ENCODE measurements at regions not wholly inside any gene's neighbourhood (a gene's known extent, or its start where the extent isn't known, plus 50 kb on each side); places are given as distances from the start of the nearest gene placed in this dataset.
A peak's percentile ranks its signal among the peaks of the same experiment; 100 is the strongest.

DNA sequence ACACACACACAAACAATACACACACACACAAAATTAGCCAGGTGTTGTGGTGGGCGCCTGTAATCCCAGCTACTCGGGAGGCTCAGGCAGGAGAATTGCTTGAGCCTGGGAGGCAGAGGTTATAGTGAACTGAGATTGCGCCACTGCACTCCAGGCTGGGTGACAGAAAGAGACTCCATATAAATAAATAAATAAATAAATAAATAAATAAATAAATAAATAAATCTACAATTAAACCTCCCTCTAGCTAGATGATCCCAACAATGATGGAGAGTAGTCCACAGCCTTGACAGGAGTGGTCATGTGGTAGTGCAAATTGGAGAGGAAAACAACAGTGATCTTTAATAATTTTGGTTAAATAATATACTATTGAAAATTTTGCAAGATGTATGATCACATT is 1739.0 kb upstream of the C9orf72 start:
- Histone ChIP-seq H3K4me2 (ENCODE audit: low read length) (no peak overlapping the region), H3K79me2 (ENCODE audit: low read length) (no peaks in the 10 kb centered on the region), H3K36me3 (replicated peaks; ENCODE audit: low read depth, low read length) (no peaks in the 10 kb centered on the region), H3K4me3 (ENCODE audit: low read length) (no peak overlapping the region), H4K20me1 (ENCODE audit: insufficient read depth, low read length) (no peaks in the 10 kb centered on the region), H3K27ac (ENCODE audit: low read length) (no peak overlapping the region), H3K4me1 (ENCODE audit: low read length) (no peaks in the 10 kb centered on the region), H3K9me3 (ENCODE audit: insufficient read depth, low read length) (no peaks in the 10 kb centered on the region), H3K9ac (ENCODE audit: low read length) (no peak overlapping the region), H2AFZ (ENCODE audit: low read depth, low read length) (no peak overlapping the region), H3K27me3 (ENCODE audit: low read depth, low read length) (no peaks in the 10 kb centered on the region)
- TF ChIP-seq, protein P1, sequence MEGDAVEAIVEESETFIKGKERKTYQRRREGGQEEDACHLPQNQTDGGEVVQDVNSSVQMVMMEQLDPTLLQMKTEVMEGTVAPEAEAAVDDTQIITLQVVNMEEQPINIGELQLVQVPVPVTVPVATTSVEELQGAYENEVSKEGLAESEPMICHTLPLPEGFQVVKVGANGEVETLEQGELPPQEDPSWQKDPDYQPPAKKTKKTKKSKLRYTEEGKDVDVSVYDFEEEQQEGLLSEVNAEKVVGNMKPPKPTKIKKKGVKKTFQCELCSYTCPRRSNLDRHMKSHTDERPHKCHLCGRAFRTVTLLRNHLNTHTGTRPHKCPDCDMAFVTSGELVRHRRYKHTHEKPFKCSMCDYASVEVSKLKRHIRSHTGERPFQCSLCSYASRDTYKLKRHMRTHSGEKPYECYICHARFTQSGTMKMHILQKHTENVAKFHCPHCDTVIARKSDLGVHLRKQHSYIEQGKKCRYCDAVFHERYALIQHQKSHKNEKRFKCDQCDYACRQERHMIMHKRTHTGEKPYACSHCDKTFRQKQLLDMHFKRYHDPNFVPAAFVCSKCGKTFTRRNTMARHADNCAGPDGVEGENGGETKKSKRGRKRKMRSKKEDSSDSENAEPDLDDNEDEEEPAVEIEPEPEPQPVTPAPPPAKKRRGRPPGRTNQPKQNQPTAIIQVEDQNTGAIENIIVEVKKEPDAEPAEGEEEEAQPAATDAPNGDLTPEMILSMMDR (IDR thresholded peaks at IDR 0.05; ENCODE audit: low read depth, low read length), result no peak
- TF ChIP-seq EZH2phosphoT487 (IDR thresholded peaks at IDR 0.05; ENCODE audit: low read depth), result no peak

DNA sequence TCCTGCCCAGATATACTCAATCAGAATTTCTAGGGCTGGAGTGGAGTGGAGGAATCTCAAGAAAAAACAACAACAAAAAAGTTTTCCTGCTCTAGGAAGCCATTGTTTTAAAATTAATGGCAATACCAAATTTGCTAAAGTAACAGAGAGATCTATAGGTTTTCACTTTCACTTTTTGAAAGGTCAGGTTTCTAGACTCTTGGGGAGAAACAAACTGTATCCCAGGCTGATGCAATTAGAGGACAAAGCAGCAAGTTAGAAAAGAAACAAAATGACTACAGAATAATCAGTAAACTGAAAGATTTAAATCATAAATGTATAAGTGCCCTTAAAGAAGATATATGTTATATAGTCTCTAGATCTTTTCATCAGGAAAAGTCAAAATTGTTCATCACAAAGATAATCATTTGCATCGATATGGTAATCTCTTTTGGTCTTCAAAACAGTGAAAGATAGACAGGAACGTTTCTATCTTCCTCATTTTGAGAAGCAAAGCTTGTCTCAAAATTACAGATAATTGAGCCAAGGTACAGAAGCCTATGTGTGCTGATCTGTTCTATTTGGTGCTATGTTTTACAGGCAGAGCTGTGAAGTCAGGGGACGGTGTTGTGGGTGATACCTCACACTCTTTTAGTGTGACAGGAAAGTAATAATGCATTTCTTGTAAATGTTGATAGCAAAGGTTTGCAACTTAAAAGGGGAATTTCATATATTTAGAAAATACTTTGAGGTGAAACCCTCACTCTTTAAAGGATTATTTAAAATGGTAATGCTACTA is 1746.6 kb upstream of the C9orf72 start:
- H3K27me3 ChIP-seq (ENCODE audit: low read depth, low read length), result no peaks in the 10 kb centered on the region
- H3K4me1 ChIP-seq (ENCODE audit: low read length), result peaks cover 27% of the 10 kb centered on the region
- H3K36me3 ChIP-seq (replicated peaks; ENCODE audit: low read depth, low read length), result no peaks in the 10 kb centered on the region
- no peaks in the 10 kb centered on the region for H4K20me1 ChIP-seq (ENCODE audit: insufficient read depth, low read length)
- H3K27ac ChIP-seq (ENCODE audit: low read length), result peak overlapping the region; percentile 52
- no peaks in the 10 kb centered on the region for H3K9me3 ChIP-seq (ENCODE audit: insufficient read depth, low read length)
- H3K4me2 ChIP-seq (ENCODE audit: low read length), result peak overlapping the region; percentile 53
- peak overlapping the region; percentile 2; the same call in 1 of the 2 replicates for H3K9ac ChIP-seq (ENCODE audit: low read length)
- TF ChIP-seq, protein P1 (IDR thresholded peaks at IDR 0.05; ENCODE audit: low read depth, low read length), result no peak
- H3K79me2 ChIP-seq (ENCODE audit: low read length), result no peaks in the 10 kb centered on the region
- peak overlapping the region; percentile 78 for H2AFZ ChIP-seq (ENCODE audit: low read depth, low read length)
- H3K4me3 ChIP-seq (ENCODE audit: low read length), result peak overlapping the region; percentile 44

GRCh38 chr9:29322240-29322639 is 1749.0 kb upstream of the C9orf72 start:
- no peaks in the 10 kb centered on the region for H3K27me3 ChIP-seq (ENCODE audit: low read depth, low read length)
- no peak overlapping the region for H3K9ac ChIP-seq (ENCODE audit: low read length)
- H3K4me2 ChIP-seq (ENCODE audit: low read length), result 0 out of 2 replicates have a peak overlapping the region, but pooled peaks have one; percentile 21
- no peak overlapping the region for H3K4me3 ChIP-seq (ENCODE audit: low read length)
- H3K4me1 ChIP-seq (ENCODE audit: low read length), result peaks cover 27% of the 10 kb centered on the region
- no peaks in the 10 kb centered on the region for H3K79me2 ChIP-seq (ENCODE audit: low read length)
- H3K36me3 ChIP-seq (replicated peaks; ENCODE audit: low read depth, low read length), result no peaks in the 10 kb centered on the region
- no peaks in the 10 kb centered on the region for H4K20me1 ChIP-seq (ENCODE audit: insufficient read depth, low read length)
- H3K9me3 ChIP-seq (ENCODE audit: insufficient read depth, low read length), result no peaks in the 10 kb centered on the region
- peak overlapping the region; percentile 18; the same call in 1 of the 2 replicates for H3K27ac ChIP-seq (ENCODE audit: low read length)
- peak overlapping the region; percentile 39; the same call in 1 of the 2 replicates for H2AFZ ChIP-seq (ENCODE audit: low read depth, low read length)
- TF ChIP-seq EZH2phosphoT487 (IDR thresholded peaks at IDR 0.05; ENCODE audit: low read depth), result no peak
- TF ChIP-seq, protein P1 (IDR thresholded peaks at IDR 0.05; ENCODE audit: low read depth, low read length), result no peak

DNA sequence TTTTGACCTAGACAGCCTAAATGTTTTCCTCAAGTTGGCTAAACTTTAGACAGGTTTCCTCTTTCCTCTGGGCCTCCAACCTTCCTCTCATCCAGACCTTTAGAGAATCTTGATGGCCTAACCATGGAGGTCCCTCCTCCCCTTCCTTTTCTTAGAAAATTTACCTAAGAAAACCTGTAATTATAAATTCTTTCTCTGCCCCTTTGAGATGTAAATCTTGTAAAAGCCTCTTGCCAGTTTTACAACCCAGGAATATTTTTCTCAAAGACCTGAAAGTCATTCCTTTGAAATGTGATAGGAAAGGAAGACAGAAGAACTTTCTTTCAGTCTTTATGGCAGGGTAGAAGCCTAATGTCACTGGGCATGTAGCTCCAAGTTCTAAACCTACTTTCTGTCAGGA is 1752.6 kb upstream of the C9orf72 start:
- Histone ChIP-seq H2AFZ (ENCODE audit: low read depth, low read length) (no peak overlapping the region), H3K4me1 (ENCODE audit: low read length) (peaks cover 12% of the 10 kb centered on the region), H3K4me2 (ENCODE audit: low read length) (no peak overlapping the region), H3K27me3 (ENCODE audit: low read depth, low read length) (no peaks in the 10 kb centered on the region), H3K79me2 (ENCODE audit: low read length) (no peaks in the 10 kb centered on the region), H3K9me3 (ENCODE audit: insufficient read depth, low read length) (no peaks in the 10 kb centered on the region), H3K36me3 (replicated peaks; ENCODE audit: low read depth, low read length) (no peaks in the 10 kb centered on the region), H4K20me1 (ENCODE audit: insufficient read depth, low read length) (no peaks in the 10 kb centered on the region), H3K27ac (ENCODE audit: low read length) (no peak overlapping the region), H3K4me3 (ENCODE audit: low read length) (no peak overlapping the region), H3K9ac (ENCODE audit: low read length) (no peak overlapping the region)
- no peak for TF ChIP-seq EZH2phosphoT487 (IDR thresholded peaks at IDR 0.05; ENCODE audit: low read depth)
